ENCODE measurements at regions not wholly inside any gene's neighbourhood (a gene's known extent, or its start where the extent isn't known, plus 50 kb on each side); places are given as distances from the start of the nearest gene placed in this dataset.

DNA sequence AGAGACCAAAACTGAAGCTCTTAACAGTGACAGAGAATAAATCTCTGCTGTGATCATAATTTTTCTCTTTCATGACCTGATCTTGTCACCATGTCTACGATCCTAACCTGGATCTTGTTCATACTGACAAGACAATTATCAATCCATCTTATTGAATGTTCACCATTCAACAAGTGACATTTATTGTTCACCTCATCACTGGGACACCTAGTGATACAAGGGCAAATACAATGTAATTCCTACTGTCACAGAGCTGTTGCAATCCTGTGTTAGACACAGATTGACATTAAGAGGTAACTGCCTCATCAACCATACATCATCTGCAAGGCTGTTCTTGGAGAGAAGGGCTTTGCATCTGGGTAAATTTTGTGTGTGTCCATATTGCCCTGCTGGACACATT, 942.4 kb upstream of the PRR20A start:
- no peak for ATAC-seq (ENCODE audit: poor library complexity)
- DNase-seq: no peak
- intact Hi-C loops (cut with DNase I): no loop called here

DNA sequence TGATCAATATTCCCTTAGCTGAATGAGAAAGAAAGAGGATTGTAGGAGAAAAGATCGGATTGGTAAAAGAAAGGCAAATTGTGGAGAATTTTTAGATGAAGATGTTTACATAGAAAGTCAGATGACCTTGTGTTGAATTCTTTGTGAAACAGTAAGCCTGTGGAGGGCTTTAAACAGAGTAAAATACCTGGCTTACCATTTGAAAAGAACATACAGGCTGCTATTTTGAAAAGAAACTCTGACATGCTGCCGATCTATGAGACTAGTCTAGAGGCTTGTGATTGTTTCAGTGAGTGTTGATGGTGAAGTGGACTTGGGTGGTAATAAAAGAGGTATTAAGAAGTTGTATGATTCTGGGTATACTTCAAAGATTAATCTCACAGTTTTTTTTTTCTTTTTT, 938.9 kb upstream of the PRR20A start:
- intact Hi-C loops (cut with DNase I): no loop called here
- ATAC-seq (ENCODE audit: poor library complexity) (no peak), DNase-seq (no peak)

DNA sequence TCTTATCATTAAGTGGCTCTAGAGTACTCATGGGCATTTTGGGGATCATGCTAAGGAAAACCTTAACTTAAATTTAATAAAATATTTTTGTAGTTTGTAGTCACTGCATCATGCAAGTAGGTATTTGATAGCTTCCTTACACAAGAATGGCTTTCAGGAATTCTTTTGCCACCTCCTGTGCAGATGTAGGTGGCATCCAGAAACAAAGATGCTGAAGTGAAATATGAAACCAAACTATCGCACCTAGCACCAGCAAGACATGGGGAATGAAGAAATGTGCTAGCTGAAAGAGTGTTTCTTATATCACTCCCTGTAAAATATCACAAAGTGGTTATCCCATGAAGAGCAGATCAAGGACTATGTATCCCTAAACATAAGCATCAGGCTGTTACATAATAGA, 924.5 kb upstream of the PRR20A start:
- no peak for ATAC-seq (ENCODE audit: poor library complexity)
- intact Hi-C loops (cut with DNase I): no loop called here
- DNase-seq: no peak

DNA sequence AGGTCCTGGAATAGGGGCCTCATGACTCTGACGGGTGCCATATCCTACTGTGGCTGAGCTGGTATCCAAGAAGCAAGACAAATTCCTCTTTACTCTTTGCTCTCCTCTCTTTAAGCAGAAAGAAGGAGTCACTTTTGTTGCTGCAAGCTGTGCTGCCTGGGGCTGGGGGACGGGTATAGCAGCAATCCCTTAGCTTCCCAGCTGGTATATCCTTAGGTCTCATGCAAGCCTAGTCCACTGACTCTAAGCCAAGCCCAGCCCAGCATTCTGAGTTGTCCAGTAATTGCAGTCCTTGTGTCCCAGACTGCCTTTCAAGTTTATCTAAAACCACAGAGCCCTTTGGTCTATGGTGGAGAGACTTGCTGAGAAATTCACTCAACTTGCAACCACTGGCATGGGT, 893.0 kb upstream of the PRR20A start:
- DNase-seq (no peak), ATAC-seq (ENCODE audit: poor library complexity) (no peak)
- intact Hi-C loops (cut with DNase I): no loop called here

DNA sequence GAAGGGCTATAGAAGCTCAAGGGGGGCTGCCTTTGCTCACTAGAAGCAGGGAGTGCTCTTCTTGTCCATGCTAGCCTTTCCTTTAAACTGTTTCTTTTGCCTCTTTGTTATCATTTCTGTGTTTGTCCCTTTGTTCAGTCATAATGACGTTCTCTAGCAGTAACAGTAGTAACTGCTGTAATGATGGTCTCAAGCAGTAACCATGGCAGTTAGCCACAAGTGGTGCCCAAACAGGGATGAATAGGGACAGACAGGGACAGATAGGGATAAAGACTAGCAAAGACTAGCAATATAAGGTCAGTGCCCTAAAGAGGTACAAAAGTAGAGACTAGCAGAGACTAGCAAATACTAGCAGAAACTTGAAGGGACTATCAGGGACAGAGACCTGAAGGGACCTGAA, 869.0 kb upstream of the PRR20A start:
- DNase-seq (no peak), ATAC-seq (ENCODE audit: poor library complexity) (no peak)
- intact Hi-C loops (cut with DNase I): no loop called here

DNA sequence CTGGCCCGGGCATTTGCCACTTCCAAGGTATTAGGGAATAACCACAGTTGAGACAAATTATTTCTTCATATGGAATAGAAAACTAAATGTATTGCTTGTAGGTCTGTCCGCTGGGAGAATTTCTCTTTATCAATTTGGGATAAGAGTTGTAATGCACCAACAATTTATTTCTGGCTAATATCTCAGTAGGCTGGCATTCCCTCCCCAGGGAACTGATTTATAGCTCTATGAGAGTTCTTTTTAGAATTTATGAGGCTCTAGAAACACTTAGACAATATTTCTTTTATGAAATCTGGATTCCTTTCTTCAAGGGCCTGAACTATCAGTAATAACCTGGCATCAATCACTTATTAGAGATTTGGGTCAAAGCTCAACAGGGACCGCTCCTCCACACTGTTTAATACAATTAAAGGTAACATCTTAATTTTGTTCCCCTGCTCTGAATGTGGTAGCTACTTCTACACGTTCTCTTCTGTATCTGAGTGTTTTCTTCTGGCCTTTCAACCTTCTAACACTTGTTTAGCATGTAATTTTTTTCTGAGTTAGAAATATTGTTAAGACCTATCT, 857.4 kb upstream of the PRR20A start:
- DNase-seq (no peak), ATAC-seq (ENCODE audit: poor library complexity) (no peak)
- intact Hi-C loops (cut with DNase I): no loop called here

DNA sequence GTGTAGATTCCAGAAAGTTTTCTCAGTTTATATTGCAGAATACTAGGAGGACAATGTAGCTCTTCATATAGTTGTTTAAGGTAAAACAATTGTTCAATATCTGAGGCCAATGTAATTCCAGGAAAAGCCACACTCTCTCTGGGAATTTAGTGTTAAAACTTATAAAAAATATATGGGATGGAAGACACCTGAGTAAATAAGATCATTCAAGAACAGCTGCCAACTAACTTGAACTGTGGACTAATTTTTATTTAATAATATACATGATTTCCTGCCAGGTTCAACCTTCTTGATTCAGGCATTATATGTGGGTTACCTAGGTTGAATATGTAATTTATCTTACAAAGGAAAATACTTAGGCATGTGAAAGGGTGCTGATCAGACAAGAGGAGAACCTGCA, 841.1 kb upstream of the PRR20A start:
- intact Hi-C loops (cut with DNase I): no loop called here
- ATAC-seq (ENCODE audit: poor library complexity) (no peak), DNase-seq (no peak)

DNA sequence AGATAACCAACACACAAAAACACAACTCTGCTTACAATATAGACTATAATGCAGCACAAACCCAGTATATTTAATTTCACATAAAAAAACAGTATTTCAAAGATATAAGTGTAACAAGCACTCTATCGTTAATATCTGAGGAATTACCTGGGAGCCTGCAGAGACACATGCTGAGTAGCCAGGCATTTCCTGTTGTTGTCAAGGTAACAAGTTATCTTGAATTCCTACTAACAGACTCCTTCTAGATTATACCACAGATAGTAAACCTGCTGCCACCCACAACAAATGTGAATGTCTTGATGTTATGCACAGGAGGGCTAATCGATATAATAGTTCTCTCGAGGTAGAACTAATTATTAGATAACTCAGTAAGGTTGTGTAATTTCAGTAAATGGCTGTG, 826.0 kb upstream of the PRR20A start:
- intact Hi-C loops (cut with DNase I): no loop called here
- DNase-seq: no peak
- no peak for ATAC-seq (ENCODE audit: poor library complexity)

DNA sequence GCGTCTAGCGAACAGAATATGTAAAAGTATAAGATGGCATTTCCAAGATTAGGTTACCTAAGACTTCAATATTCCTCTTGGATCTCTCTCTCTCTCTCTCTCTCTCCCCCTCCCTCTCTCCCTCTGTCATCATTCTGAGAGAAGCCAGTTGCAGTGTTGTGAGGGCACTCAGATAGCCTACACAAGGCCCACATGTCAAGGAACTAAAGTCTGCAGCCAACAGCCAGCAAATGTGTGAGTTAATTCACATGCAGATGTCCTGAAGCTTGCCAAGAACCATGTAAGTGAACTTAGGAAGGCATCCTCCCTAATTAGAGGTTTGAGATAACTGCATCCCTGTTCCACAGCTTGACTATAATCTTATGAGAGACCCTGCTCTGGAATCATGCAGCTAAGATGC, 822.9 kb upstream of the PRR20A start:
- no peak for DNase-seq
- intact Hi-C loops (cut with DNase I): no loop called here
- ATAC-seq (ENCODE audit: poor library complexity): no peak

DNA sequence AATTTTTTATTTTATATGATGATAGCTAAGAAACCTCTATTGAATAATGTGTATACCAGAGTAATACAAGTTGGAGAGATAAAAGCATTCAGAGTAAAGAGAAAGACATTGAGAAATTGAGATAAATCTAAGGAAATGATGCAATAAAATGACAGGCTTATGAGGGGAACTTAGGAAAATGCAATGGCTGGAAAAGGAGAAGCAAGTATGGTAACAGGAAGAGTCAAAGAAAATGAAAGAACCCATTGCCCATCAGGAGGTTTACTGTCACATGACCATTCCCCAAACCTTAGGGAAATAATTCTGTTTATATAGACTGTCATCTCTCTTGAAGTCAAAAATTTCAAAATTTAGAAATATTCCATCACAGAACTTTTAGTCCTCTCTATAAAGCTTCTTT, 808.0 kb upstream of the PRR20A start:
- DNase-seq (no peak), ATAC-seq (ENCODE audit: poor library complexity) (no peak)
- intact Hi-C loops (cut with DNase I): no loop called here

DNA sequence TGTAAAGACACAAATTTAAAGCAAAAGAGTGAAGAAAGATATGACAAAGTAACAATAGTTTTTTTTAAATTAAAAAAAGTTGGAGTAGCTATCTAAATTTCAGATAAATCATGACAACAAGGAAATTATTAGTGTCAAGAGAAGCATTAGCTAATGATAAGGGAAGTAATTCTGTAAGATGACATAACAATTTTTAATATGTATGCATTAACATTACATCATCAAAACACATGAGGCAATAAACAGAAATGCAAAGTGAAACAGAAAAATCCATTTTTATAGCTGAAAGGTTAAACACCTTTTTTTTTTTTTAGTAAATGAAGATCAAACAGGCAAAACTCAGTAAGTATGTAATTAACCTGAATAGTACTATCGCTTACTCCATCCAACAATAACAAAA, 804.9 kb upstream of the PRR20A start:
- ATAC-seq (ENCODE audit: poor library complexity) (no peak), DNase-seq (no peak)
- intact Hi-C loops (cut with DNase I): no loop called here

DNA sequence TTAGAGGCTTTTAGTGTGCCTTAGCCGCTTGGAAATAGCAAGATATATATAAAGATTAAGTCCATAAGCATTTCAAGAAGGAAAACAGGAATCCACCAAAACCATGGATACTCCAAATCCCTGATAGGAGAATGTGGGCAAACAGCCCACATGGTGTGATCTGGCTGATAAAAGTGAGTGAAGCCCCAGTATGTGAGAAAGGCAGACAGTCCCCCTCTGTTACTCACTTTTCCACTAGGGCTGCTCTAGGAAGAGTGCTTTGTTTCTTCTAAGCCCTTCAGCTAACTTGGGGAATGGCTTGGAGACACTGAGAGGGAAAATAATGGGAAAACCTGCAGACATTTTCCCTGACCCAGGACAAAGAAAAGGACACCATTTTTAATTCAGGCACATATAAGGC, 802.3 kb upstream of the PRR20A start:
- intact Hi-C loops (cut with DNase I): no loop called here

DNA sequence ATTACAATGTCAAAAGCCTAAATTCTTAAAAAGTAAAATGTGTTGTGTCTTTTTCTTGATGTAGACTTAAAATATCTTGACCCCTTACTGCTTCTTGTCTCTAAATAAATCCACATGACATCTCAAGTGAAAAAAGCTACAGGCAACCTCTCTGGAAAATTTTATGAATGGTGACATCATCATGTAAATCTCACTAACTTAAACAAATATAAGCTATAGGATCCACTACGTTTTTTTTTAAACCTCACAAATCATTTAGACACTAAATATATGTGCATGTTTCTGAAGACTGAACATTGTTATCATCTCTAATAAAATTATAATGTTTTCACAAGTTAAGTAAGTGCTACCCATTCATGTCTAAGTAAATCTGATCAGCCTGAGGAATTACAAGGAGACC, 793.7 kb upstream of the PRR20A start:
- intact Hi-C loops (cut with DNase I): no loop called here
- ATAC-seq (ENCODE audit: poor library complexity) (no peak), DNase-seq (no peak)

More for the DNA sequence above, 802.3 kb upstream of the PRR20A start:
- DNase-seq: no peak
- ATAC-seq (ENCODE audit: poor library complexity): no peak

DNA sequence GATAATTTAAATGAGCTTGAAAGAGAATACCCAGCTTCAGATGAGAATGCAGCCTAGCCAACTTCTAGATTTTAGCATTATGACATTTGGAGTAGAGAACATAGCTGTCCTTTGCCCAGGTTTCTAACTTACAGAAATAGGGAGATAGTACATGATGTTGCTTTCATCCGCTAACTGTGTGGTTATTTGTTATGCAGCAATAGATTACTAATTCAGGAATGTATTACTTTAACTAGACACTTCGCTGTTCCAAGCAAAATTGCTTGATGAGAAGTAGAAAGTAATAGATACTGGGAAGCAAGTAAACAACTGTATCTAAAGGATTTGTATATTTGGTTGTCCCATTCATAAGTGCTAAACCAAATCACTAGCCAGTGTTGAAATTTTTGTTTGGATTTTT, 790.9 kb upstream of the PRR20A start:
- intact Hi-C loops (cut with DNase I): no loop called here
- DNase-seq: no peak
- ATAC-seq (ENCODE audit: poor library complexity): no peak

DNA sequence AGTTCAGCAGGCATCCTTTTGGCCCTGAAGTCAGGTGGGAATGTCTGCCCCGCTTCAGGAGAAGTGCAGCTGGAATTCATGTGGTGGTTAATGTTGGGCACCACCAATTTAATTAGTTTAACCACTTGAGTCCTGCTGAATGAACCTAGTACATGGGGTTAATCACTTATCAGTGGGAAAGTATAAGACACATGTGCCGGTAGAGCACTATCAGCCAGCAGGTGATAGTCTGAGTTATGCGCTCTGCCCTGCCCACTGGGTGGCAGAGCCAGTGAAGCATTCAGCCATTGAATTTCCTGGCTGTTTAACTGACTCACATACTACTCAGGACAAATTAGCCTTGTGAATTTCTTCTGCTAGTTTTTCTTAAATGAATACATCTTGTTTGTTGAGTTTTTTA, 789.7 kb upstream of the PRR20A start:
- ATAC-seq (ENCODE audit: poor library complexity) (no peak), DNase-seq (no peak)
- intact Hi-C loops (cut with DNase I): no loop called here

DNA sequence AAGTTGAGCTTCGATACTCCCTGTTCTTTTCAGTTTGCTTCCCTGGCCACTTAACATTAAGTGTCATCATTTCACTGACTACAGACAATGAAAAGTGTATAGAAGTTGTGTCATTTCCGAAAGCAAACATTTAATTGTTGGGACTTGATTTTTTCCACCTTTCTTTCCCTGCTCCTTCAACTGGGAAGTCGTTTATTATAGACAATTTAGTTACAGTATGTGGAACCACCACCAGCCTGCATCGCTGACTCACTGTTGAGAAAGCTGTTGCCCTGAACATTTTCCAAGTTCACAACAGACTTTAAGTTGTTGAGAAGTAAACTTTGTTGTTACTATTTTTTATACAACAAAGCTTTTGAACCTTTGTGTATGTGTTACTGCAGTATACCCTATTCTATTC, 788.4 kb upstream of the PRR20A start:
- ATAC-seq (ENCODE audit: poor library complexity) (no peak), DNase-seq (no peak)
- intact Hi-C loops (cut with DNase I): no loop called here

DNA sequence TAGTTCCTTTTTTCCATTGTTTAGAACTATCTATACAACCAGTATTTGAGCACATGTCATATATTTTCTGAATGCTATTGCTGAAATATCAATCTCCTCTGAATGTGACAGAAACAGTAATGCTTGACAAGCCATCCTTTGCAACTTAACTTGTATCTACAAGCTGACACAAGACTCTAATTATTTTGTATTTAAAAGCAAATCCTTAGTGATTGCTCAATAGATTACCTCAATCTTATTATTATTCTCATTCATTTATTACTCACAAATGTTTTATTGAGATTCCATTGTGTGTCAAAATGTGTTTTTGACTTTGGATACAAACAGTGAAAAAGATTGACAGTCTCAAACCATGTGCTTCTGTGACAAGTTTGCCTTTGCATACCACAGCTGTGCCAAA, 787.8 kb upstream of the PRR20A start:
- intact Hi-C loops (cut with DNase I): no loop called here
- DNase-seq (no peak), ATAC-seq (ENCODE audit: poor library complexity) (no peak)

DNA sequence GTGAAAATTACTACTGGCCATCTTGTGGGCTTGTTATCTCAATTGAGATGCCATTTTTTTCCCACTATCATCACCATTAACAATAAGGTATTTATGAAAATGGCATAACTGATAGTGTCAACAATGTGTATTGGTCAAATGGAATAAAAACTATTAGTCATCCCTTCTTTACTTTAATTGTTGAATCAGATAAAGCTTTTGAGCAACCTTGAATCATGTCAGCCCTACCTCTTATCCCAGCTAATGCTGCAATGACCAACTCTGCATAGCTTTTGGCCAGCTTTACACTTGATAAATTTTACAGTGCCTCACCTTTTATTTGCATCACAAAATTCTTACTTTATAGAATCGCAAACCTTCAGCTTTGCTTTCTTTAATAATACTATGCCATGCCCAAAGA, 784.0 kb upstream of the PRR20A start:
- intact Hi-C loops (cut with DNase I): no loop called here
- ATAC-seq (ENCODE audit: poor library complexity) (no peak), DNase-seq (no peak)

DNA sequence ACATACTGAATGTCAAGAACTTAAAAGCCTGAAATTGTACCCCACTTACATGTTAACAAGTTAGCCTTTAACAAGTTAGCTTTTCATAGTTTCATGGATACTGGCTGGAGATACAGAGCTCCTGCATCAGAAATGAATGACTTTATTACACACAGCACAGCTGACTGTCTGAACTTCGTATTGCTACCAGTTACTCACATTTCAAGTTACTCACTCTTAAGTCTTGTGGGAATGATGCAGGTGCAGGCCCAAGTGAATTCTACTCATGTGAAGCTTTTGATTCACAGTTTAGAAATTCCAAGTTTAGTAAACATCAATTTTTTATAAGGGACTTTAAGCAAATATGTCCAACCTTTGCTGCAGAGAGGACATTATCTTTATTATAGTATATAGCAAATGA, 762.2 kb upstream of the PRR20A start:
- intact Hi-C loops (cut with DNase I): no loop called here
- ATAC-seq (ENCODE audit: poor library complexity) (no peak), DNase-seq (no peak)

DNA sequence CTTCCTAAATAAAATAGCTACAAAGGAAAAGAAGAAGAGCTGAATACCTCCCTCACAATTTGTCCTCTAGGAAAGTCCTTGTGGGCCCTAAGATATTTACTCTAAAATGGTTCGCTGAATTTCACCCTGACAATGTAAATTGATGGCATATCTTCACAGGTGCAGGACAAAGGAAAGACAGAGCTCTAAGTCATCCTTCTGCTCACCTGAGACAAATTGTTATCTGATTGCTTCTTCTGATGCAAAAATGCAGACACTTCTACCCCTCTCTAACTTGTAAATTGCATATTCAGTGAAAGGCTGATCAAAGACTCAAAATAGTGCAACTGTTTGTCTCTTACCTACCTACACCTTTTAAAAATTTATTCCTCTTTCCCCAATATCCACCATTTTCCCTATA, 747.2 kb upstream of the PRR20A start:
- DNase-seq (no peak), ATAC-seq (ENCODE audit: poor library complexity) (no peak)
- intact Hi-C loops (cut with DNase I): no loop called here

DNA sequence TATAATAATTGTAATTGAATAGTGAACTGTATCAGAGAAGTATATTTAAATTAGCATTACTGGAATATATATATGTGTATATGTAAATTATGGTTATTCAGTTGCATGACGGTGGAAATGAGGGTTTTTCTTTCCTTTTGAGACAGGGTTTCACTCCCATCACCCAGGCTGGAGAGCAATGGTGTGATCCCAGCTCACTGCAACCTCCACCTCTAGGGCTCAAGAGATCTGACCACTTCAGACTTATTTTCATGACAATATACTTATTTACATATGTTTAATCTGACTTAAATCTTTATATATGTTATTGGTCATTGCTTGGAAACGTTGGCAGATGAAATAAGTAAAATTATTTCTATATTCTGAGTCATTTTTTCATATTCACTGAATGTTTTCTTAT, 744.4 kb upstream of the PRR20A start:
- ATAC-seq (ENCODE audit: poor library complexity) (no peak), DNase-seq (no peak)
- intact Hi-C loops (cut with DNase I): no loop called here

DNA sequence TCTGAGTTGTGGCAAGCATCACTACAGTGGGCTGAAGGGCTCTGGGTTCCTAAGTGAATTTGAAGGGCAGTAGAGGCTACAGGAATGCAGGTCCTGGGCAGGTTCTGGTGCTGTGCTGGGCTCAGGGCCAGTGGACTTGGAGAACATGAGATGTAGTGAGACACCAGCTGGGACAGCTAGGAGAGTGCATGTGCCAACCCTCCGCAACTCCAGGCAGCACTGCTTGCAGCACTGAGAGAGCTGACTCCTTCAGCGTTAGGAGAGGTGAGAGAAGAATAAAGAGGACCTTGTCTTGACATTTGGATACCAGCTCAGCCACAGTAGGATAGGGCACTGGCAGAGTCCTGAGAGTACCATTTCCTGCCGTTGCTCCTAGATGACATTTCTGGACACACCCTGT, 739.9 kb upstream of the PRR20A start:
- ATAC-seq (ENCODE audit: poor library complexity) (no peak), DNase-seq (no peak)
- intact Hi-C loops (cut with DNase I): no loop called here
